GM21526 (cell line): ENCODE measurements at regions not wholly inside any gene's neighbourhood (a gene's known extent, or its start where the extent isn't known, plus 50 kb on each side); places are given as distances from the start of the nearest gene placed in this dataset.

Experiments used
- ATAC-seq: cut with Tn5 transposase; IDR thresholded peaks from one replicate; pipeline ENCODE4 v1.9.1; 2021; ENCODE audit warnings: moderate library complexity; ENCODE audit not compliant: unreplicated experiment, low FRiP score

DNA sequence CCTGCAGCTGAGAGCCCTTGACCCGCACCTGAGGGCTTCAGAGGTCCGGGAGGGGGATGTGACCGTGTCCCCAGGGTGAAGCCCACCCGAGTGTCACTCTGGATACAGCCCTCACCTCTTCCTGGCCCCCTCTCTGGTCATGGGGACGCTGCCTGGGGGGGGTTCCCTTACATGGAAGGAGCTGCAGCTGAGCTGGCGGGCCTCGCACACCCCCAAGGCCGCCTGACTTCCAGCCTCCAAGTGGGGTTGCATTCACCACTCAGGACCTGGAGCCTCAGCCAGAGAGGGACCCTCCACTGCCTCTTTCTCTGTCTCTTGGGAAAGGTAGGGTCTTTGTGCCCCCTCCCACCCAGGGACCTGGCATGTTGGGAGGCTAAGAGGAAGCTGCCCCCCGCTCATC is 284.6 kb downstream of the SEC14L1 start:
- ATAC-seq = no peak

DNA sequence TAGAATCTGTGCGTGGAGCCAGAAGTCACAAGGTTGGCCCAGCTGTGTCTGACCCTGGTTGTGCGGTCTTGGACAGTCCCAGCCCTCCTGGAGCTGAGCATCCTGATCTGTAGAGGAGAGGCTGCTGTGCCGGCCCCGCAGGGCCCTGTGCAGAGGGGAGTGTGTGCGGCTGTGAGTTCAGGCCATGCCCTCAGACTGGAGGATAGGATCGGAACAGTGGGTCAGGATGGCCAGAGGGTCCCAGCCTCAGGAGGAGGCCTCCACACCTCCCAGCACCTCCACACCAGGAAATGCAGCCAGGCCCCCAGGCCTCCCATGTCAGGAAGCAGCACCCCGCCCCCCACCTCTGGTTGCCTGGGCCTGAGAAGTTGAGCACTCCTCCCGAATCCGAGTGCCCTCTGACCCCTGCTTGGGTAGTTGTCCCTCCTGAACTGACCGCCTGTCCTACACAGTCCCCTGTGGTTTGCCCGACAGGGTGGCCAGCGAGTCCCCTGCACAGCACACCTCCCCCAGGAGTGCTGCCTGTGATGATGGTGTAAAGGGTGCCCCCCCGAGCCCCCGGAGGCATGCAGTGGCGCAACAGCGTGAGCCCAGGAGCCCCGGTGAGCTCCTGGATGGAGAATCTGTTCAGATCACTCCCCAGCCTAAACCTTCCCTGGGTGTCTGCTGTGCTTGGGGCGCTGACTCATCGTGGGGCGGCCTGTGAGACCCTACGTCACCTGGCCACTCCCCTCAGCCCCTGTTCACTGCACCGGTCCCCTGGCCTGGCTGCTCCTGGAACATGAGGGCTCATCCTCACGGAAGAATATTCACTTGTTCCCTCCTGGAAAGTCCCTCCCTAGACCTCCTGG is 285.2 kb downstream of the SEC14L1 start:
- ATAC-seq = no peak

DNA sequence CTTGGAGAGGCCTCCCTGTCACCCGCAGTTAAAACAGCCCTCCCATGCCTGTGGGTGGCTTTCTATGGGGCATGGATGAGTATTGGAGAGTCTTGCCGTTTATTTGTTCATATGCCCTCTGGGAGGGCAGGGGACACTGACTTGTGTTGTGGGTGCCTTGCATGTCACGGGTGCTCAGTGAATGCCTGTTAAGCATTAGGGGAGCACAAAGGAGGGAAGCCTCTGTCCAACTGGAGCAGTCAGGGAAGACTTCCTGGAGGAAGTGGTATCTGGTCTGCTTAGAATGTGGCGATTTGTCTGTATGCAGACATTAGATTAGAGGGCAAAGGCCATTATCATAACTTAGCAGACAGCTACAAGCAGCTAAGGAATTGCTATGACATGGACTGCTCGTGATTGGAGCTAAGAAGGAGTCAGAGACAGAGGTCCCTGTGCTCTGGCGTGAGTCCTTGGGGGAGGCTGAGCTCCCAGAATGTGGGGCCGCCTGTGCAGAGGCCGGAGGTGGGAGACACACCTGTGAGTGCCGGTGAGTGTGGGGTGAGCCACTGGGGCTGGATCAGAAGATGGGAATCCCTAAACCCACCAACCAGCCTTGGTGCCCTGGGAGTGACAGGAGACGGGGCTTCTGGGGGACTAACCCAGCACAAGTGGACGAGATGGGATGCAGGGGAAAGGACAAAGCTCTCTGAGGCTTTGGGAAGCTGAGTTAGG is 286.1 kb downstream of the SEC14L1 start:
- ATAC-seq = no peak

DNA sequence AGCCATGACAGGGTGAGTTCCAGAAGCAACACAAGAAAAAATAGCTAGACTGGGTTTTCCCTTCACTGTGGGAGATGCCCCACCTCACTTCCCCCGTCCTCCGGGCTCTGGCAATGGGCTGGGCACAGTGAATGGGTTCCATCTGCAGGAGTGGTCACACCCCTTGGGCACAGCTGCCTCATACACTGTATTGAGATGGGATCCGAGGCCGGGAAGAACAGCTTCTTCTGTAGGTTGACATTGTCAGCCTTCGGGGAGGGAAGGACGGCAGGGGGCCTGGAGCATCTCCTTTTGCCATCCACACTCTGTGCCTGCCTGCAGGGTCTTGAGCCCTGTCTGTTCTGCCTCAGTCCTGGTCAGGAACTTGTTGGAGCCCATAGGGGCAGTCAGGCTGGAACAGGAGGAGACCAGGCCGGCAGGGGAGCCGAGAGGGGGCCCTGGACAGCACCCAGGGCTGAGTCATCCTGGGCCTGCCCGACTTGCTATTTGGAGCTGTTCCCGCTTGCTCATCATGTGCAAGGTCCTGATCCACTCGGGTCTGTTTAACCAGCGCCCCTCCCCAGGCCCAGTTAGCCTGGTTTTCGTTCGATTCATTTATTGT is 286.7 kb downstream of the SEC14L1 start:
- no peak for ATAC-seq

DNA sequence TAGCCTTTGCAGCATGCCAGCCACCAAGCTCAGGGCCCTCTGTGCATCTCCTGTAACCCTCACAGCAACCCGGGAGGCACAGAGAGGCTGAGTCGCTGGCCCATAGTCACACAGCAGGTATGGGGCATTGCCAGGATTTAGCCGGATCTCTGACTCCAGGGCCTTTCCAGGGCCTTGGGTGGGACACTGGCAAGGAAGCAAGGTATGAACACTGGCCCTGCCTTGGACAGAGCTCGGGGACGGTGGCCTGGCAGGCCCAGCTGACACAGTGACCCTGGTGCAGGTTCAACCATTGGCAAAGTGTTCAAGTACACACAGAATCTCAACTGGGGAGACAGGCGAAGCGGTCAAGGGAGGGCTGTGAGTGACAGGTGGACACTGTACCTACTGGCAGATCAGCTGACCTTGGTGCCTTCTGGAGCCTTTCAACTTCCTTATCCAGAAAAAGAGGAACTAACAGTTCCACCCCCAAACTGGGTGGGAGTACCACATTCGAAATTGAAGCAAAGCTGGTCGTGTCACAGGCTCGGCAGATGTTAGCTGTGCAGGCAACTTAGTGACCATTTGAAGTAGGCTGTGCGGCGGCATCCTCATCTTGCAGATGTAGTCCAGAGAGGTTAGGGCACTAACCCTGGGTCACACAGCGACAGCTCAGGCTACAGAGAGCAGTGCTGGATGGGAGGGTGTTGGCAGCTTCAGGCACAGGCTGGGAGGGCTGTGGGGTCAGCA is 287.4 kb downstream of the SEC14L1 start:
- ATAC-seq = no peak

DNA sequence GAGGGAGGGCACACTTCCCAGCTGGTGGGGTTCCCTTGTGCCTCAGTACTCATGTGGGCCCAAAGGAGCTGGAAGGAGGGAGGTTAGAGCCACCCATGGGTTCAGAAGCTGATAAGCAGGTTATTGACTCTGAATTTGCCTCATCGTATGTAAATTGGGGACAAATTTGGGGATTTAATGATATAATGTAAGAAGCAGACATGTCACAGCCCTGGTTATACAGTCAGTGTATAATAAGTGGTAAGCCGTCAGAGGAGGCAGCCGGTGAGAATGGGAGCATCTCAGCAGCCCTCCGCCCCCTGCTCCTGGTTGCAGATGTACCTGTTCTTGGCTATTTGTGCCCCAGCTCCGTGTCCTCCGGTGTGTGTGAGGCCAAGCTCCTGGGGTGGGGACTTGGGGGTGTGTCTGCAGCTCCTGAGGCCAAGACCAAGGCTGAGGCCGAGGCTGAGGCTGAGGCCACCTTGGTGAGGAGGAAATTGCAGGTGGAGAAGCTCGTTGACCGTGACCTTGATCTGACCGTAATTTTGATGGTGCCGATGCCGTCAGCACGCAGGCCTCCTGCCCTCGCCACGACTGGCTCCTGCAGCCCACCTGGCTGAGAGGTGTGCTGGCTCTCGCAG is 288.1 kb downstream of the SEC14L1 start:
- no peak for ATAC-seq

DNA sequence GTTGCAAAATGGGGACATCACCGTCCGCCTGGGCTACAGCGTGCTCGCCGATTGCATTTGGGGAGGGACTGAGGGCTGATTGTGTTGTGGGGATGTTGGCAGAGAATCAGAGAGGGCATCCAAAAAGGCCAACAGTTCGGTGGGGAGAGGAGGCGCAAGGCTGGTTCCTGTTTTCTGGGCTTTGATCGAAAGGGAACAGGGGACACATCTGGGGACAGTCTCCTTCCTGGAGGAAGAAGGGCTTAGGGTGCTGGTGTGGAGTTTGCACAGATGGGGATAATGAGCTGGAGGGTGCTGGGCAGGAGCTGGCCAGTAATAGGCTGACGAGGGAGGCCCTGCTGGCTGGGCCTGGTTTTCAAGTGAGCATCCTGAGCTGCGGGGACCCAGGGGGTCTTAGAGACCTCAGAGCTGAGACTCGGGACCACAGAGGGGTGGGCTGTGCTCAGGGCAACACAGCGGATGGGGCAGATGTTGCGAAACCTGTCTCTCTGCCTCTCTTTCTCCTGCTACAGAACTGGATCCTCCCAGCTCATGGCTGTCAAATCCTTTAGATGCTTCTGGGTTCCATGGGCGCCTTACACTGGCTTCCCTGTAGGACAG is 288.7 kb downstream of the SEC14L1 start:
- ATAC-seq = no peak

DNA sequence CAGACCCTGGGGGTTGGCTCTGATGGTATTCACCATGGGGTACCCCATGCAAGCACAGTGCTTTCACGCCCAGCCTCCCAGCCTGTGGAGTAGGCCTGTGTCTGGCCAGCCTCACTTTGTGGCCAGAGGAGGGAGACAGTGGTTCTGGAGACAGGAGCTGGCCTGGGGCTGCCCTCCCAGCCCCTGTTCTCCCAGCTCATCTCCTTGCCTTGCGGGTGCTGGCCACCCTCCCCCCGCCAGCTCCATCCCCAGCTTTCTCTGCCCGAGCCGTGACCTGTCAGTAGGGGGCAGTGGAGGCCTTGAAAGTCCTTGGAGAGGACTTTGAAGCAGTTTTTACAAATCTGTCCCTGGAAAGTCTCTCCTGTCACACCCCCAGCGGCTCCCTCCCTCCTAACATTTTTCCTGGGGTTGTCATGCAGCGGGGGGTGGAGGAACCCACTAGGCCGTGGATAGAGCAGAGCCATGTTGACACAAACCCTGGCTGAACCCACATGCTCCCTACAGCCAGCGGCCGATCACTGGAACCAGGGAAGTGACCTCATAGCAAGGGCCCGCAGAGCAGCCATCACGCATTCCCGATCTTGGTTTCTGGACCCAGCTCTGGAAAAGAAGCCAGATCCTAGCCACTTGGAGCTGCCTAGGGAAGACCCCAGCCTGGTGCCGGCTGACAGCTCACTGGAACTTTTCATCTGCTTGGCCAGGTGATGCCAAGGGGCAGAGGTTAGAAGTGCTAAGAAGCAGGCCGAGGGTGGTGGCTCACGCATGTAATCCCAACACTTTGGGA is 289.4 kb downstream of the SEC14L1 start:
- ATAC-seq = no peak

DNA sequence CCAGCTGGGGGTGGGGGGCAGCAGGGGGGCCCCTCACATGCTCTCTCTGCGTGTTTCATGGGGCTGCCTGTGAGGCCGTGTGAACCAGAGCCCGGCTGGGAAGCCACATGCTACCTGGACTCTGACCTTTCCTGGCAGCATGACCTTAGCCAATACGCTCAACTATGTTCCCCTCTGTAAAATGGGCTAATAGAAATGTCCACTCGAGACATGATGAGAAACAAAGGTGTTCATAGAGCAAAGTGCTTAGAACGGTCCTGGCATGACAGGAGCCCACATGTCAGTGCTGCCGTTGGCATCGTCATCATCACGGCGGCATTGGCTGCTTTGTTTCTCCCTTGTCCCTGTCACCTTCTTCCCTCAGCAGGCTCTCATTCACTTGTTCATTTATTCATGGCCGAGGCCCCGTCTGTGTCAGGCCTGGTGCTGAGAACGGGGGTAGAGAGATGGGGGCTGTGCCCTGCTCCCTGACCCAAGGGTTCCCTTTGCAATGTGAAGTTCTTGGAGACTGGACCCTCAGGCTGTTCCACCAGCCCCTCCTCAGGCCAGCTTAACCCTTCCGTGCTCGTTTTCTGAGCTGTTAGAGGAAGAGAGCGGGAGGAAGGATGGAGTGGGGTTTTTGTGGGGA is 291.4 kb downstream of the SEC14L1 start:
- no peak for ATAC-seq

DNA sequence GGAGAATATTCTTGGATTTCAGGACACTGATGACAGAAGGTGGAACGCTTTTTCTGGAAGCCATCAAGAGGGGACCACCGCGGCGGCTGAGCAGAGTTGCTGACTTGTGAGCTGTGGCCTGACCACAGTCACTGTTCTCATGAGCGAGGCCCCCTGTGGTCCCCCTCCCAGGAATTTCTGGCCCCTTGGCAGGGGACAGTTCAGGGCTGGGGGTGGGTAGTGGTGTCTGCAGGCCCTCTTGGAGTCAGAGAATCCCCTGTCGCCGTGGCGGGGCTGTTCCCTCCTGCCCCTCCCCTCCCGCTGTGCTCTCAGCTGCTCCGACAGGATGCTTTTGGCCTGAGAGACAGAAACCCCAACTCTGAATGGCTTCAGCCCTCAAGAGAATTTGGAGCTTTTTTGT is 292.0 kb downstream of the SEC14L1 start:
- no peak for ATAC-seq

DNA sequence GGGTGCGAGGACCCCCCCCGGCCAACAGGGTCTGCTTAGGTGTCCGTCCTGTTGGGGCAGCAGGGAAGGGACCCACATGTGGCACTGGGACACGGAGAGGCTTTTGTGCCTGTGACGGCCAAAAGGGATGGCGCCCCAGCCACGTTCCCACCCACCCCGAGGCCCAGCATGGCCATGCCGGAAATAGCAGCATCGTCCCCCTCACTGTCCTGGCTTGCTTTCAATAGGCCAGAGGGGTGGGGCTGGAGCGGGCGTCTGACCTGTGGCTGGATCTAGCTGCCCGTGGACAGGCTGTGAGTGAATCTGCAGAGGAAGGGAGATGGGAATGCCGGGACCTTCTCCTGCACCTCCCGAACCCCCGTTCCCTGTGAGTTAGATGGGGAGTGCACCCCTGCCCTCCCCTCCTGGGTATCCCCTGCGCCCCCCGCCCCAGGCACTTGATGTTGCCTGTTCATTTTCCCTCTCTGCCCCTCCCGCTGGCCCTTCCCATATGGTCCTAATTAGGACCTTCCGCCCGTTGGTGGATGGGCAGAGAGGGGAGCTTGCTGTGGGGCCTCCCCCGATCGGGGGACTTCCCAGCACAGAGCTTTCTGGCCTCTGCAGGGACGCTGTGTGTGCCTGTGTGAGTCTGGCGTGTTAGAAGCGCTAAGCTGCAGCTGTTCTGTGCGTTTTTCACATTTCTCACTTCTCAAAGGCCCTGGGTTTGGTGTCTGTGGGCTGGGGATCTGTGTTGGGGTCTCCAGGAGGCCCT is 292.8 kb downstream of the SEC14L1 start:
- ATAC-seq = no peak

DNA sequence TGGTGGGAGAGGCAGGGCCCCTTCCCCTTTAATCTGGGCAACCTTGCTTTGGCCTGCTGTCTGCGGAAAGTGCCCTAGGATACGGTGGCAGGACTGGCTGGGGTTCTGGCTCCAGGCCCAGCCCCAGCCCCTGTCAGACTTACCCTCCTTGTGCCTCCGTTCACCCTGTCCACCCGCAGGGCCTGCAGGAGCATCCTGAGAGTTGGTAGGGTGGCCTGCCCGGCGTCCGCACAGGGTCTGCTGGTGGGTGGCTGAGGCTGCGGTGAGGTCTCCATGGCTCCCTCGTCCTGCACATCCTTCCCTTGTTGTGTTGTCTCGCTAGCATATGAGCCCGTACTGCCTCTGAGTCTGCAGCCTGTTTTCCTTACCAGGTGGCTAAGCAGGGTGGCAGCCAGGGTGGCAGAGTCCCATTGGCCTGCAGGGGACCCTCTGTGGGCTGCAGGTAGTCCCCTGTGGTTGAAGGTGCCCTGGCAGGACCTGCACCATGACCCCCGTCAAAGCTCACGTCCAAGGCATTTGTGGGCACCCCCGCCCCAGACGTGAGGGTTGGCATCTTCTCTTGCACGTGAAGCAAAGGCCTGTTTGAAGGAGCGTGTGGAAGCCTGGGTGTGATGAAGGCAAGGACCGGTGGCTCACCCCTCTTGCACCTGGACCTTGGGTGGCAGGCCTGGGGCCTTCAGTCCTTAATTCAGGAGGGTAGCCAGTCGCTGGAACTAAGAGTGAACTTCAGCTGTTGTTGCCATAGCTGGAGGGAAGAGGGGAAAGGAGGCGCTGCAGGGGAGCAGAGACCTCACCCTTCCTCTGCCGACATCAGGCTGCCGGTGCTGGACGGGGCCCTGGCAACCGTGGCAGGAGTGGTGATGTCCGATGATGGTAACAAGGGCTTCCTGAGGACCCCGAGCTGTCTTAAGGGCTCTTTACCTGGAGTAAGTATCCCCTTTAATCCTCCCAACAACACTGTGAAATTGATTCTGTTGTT is 293.7 kb downstream of the SEC14L1 start:
- no peak for ATAC-seq

DNA sequence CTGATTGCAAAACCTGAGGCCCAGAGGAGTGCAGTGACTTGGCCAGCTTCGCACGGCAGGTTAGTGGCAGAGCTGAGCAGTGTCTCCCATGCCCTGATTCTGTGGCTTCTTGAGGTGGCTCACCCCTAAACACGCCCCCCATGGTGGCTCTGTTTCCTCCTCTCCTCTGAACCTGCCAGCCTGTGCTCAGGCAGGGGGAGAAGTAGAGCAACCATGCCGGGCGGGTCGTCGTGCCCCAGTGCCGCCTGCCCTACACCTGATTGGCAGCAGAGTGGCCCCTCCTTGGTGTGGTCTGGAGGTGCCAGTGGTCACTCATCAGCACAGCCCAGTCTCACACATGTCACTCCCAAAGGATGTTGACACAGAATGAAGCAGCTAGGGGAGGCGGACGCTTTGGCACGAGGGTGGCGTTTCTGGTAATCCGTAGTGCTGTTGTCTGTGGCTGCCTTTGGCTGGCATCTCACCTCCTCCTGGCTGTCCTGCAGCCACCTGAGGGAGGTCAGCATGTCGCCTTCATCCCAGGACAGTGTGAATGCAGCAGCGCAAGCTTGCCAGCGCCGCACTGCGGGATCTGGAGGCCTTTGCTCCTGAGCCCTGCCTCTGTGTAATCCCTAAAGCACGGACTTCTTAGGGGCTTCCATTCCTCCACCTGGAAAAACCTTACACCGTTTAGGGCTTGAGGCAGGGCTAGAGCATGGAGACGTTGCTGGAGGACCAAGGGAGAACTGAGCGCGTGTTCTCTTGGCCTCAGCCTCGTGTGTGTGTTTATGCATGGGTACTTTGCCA is 294.7 kb downstream of the SEC14L1 start:
- ATAC-seq = no peak

DNA sequence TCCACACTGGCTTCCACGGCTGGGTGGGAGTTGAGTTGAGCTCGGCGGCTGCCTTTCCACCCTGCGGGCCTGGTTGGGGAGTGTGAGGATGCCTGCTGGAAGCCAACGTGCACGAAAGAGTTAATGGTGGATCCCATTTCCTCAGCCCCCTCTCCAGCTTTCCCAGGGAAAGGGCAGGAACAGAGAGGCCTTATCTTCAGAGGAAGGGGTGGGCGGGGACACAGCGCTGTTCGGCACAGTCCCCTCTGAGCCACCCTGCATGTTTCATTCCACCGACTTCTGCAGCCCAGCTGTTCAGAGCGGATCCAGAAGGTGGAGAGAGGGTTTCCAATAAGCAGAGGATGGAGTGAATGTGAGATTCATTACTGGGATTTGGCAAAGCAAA is 295.3 kb downstream of the SEC14L1 start:
- no peak for ATAC-seq

DNA sequence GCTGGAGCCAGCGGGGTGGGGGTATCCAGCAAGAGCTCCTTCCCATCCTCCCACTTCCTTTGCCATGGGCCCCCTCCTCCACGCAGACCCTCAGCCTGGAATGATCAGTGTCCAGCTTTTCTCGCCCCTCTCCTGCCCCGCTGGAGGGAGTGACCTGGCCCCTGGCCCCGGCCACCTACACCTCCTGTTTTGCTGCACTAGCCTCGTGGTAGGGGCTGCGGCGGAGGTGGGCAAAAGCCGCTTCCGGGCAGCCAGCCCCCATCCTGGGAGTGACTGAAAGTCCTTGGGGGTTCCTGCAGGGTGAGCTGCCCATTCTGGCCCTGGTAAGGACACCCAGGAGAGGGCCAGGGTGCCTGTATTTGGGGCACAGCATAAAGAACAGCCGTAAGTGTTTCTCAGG is 295.7 kb downstream of the SEC14L1 start:
- ATAC-seq = no peak

DNA sequence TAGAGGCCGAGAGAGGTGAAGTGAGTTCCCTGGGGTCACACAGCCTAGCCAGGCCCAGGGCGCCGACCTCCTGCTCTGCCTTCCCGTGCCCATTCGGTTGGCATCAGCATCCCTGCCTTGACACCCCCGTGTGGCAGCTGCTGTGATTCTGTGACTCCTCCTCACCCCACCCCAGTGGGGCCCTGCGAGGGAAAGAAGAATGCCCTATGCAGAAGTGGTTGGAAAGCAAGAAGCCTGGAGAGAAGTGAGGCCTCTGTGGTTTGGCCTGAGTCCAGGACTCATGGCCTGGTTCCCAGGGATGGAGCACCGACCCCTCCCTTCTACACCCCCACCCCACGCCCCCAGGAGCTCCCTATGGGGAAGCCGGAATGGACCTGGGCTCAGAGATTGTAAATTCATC is 296.2 kb downstream of the SEC14L1 start:
- no peak for ATAC-seq
